K562 (cell line): ENCODE measurements at regions not wholly inside any gene's neighbourhood (a gene's known extent, or its start where the extent isn't known, plus 50 kb on each side); places are given as distances from the start of the nearest gene placed in this dataset.

Experiments used
- BRCA1 ChIP-seq, 2 experiments: fragments of 450-650 bp in 1 of 2; sonication (generic) in 1 of 2; formaldehyde crosslinking in 1 of 2; IDR thresholded peaks; 2 replicates each; pipeline versions ENCODE4 v1.5.0 to v1.6.1; 2017 to 2020; ENCODE audit warnings: mild to moderate bottlenecking in 1 of 2, missing genetic modification reagents in 1 of 2
- CBFA2T2 ChIP-seq: fragments of 450-650 bp; conservative IDR thresholded peaks from 2 replicates; pipeline ENCODE4 v1.6.1; 2017; ENCODE audit warnings: mild to moderate bottlenecking
- CHD2 ChIP-seq: IDR thresholded peaks from 2 replicates; pipeline ENCODE4 v1.6.1; 2011; ENCODE audit warnings: low read depth, low read length
- FOS ChIP-seq: IDR thresholded peaks from 3 replicates; pipeline ENCODE4 v1.6.1; 2011; ENCODE audit not compliant: insufficient read length; ENCODE audit errors: extremely low read depth
- TF ChIP-seq, protein P1 (sequence below), 3 experiments: IDR thresholded peaks in 2 of 3; conservative IDR thresholded peaks in 1 of 3; 2 replicates each; pipeline ENCODE4 v1.5.1; 2011 to 2012; ENCODE audit warnings: low read length in 3 of 3, mild to moderate bottlenecking in 3 of 3, control low read depth in 2 of 3, improper control_type of control experiment in 1 of 3, inconsistent platforms in 1 of 3, low read depth in 1 of 3, mixed read lengths in 1 of 3, moderate library complexity in 1 of 3; ENCODE audit not compliant: insufficient read depth in 2 of 3

DNA sequence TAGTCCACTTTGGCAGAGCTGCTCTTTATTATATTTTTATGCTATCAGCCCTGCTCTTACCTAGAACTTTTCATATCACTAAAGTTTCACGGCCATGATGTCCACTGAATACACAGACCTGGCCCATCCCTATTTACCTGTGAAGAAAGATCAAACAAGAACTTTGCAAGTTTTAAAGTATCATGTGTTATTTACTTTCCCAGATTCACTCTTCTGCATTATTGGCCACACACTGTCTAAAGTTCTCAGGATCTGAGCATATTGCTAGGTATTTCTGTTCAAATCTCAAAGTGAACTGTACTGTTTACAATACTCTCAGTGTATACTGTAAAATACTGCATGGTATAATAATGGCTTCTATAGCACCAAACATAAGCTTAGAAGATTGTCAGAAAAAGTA, 405.2 kb downstream of the KLF12 start:
- TF ChIP-seq BRCA1 (IDR thresholded peaks at IDR 0.05) (no peak), BRCA1 (CRISPR knock-in tag; IDR thresholded peaks at IDR 0.05) (no peak), FOS (no peak), CBFA2T2 (no peak), CHD2 (no peak)
- TF ChIP-seq, protein P1, sequence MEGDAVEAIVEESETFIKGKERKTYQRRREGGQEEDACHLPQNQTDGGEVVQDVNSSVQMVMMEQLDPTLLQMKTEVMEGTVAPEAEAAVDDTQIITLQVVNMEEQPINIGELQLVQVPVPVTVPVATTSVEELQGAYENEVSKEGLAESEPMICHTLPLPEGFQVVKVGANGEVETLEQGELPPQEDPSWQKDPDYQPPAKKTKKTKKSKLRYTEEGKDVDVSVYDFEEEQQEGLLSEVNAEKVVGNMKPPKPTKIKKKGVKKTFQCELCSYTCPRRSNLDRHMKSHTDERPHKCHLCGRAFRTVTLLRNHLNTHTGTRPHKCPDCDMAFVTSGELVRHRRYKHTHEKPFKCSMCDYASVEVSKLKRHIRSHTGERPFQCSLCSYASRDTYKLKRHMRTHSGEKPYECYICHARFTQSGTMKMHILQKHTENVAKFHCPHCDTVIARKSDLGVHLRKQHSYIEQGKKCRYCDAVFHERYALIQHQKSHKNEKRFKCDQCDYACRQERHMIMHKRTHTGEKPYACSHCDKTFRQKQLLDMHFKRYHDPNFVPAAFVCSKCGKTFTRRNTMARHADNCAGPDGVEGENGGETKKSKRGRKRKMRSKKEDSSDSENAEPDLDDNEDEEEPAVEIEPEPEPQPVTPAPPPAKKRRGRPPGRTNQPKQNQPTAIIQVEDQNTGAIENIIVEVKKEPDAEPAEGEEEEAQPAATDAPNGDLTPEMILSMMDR (IDR thresholded peaks at IDR 0.05 in 2 of 3, conservative IDR thresholded peaks at IDR 0.05 in 1 of 3; ENCODE audit: insufficient read depth in 2 of 3, low read depth in 1 of 3, low read length in 3 of 3): no peak
